ENCODE measurements at regions not wholly inside any gene's neighbourhood (a gene's known extent, or its start where the extent isn't known, plus 50 kb on each side); places are given as distances from the start of the nearest gene placed in this dataset.

- intact Hi-C loops (cut with DNase I, micrococcal nuclease): no loop called here
Measured at GRCh38 chr12:78739653-78740052, 124.9 kb upstream of the SYT1 start.

DNA sequence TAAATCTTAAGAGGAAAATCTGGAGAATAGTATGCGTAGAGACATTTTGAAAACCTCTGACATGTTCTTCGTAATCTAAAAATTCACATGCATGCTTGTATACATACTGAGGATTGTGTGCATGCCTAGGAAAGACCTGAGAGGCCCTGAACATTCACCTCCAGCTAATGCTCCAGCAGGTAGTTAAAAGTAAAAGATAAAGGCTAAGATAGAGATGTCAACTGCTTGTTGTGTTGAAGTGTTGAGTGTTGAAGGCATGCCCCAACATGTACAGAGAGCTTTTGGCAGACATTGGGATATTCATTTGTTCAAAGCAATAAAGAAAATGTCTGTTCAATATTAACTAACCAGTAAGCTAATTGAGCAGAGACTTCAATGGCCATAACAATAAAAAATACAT, 118.6 kb upstream of the SYT1 start:
- DNase-seq (no peak), ATAC-seq (no peak)
- Histone ChIP-seq H3K36me3 (ENCODE audit: low read depth) (no peaks in the 10 kb centered on the region), H3K9me3 (no peaks in the 10 kb centered on the region), H3K4me1 (ENCODE audit: low read depth) (no peaks in the 10 kb centered on the region), H3K4me3 (no peak overlapping the region)
- TF ChIP-seq, protein P1, sequence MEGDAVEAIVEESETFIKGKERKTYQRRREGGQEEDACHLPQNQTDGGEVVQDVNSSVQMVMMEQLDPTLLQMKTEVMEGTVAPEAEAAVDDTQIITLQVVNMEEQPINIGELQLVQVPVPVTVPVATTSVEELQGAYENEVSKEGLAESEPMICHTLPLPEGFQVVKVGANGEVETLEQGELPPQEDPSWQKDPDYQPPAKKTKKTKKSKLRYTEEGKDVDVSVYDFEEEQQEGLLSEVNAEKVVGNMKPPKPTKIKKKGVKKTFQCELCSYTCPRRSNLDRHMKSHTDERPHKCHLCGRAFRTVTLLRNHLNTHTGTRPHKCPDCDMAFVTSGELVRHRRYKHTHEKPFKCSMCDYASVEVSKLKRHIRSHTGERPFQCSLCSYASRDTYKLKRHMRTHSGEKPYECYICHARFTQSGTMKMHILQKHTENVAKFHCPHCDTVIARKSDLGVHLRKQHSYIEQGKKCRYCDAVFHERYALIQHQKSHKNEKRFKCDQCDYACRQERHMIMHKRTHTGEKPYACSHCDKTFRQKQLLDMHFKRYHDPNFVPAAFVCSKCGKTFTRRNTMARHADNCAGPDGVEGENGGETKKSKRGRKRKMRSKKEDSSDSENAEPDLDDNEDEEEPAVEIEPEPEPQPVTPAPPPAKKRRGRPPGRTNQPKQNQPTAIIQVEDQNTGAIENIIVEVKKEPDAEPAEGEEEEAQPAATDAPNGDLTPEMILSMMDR (IDR thresholded peaks at IDR 0.05): no peak
- intact Hi-C loops (cut with DNase I, micrococcal nuclease): no loop called here

More at GRCh38 chr12:78739653-78740052, 124.9 kb upstream of the SYT1 start:
- no peaks in the 10 kb centered on the region for H3K4me1 ChIP-seq (ENCODE audit: low read depth)
- no peaks in the 10 kb centered on the region for H3K9me3 ChIP-seq
- no peak for ATAC-seq
- H3K36me3 ChIP-seq (ENCODE audit: low read depth): no peaks in the 10 kb centered on the region
- TF ChIP-seq, protein P1 (IDR thresholded peaks at IDR 0.05): no peak
- H3K4me3 ChIP-seq: no peak overlapping the region
- DNase-seq: no peak

DNA sequence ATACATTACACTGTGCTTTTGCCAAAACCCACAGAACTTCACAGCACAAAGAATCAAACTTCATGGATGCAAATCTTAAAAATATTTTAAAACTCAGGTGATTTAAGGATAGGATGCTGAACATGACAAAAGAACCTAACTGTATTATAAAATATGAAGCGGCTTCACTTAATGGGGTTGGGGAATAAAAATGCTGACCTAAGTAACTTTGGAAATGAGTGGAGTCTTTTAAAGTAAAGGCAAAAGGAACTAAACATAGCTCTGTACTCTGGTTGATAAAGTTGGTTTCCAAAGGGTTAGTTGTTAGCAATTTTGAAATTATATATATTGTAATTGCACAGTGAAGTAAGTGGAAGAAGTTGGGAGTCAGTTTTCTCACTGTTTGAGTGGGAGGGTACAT, 111.5 kb upstream of the SYT1 start:
- Histone ChIP-seq H3K4me1 (ENCODE audit: low read depth) (no peaks in the 10 kb centered on the region), H3K36me3 (ENCODE audit: low read depth) (no peaks in the 10 kb centered on the region), H3K4me3 (no peak overlapping the region), H3K9me3 (no peaks in the 10 kb centered on the region)
- no peak for ATAC-seq
- intact Hi-C loops (cut with DNase I, micrococcal nuclease): no loop called here
- TF ChIP-seq, protein P1 (IDR thresholded peaks at IDR 0.05): no peak
- no peak for DNase-seq

DNA sequence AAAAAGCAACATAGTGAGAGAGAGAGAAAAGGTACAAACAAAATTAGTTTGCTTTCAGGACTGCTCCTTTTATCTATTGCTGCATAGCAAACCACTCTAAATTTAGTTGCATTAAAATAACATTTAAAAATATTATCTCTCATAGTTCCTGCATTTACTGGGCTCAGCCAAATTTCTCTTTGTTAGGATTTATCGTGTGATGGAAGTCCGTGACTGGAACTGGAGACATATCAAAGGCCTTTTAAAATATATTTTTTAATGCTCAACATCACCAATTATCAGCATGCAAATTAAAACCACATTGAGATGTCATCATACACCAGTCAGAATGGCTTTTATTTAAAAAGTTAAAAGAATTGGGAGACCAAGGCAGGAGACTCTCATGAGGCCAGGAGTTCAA, 107.6 kb upstream of the SYT1 start:
- Histone ChIP-seq H3K9me3 (no peaks in the 10 kb centered on the region), H3K4me1 (ENCODE audit: low read depth) (no peaks in the 10 kb centered on the region), H3K4me3 (no peak overlapping the region), H3K36me3 (ENCODE audit: low read depth) (no peaks in the 10 kb centered on the region)
- ATAC-seq (no peak), DNase-seq (no peak)
- TF ChIP-seq, protein P1 (IDR thresholded peaks at IDR 0.05): no peak
- intact Hi-C loops (cut with DNase I, micrococcal nuclease): no loop called here

DNA sequence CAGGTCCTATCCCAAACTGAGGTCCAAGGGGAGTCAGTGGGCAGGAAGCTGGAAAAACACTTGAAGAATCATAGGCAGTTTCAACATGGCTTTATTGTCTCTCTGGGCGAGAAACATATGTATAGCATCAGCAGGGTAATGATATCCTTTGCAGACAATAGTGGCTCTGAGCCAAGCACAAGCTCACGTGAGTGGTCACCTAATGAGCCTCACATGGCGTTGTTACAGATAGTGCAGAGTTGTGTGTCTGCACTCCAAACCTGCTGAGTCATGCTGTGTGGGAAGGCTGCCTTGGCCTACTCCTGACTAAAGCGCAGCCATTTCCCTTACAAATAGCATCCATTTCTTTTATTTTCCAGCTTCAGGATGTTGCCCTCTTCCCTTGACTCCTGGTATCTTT, 105.2 kb upstream of the SYT1 start:
- DNase-seq (no peak), ATAC-seq (peak; percentile 15)
- no peaks in the 10 kb centered on the region for H3K36me3 ChIP-seq (ENCODE audit: low read depth)
- TF ChIP-seq, protein P1 (IDR thresholded peaks at IDR 0.05): no peak
- intact Hi-C loops (cut with DNase I, micrococcal nuclease): no loop called here
- H3K4me1 ChIP-seq (ENCODE audit: low read depth): no peaks in the 10 kb centered on the region
- no peak overlapping the region for H3K4me3 ChIP-seq
- no peaks in the 10 kb centered on the region for H3K9me3 ChIP-seq

- H3K9me3 ChIP-seq: no peaks in the 10 kb centered on the region
- ATAC-seq (no peak), DNase-seq (no peak)
- TF ChIP-seq, protein P1 (IDR thresholded peaks at IDR 0.05): no peak
- H3K4me1 ChIP-seq (ENCODE audit: low read depth): no peaks in the 10 kb centered on the region
- H3K4me3 ChIP-seq: no peak overlapping the region
- no peaks in the 10 kb centered on the region for H3K36me3 ChIP-seq (ENCODE audit: low read depth)
- intact Hi-C loops (cut with DNase I, micrococcal nuclease): no loop called here
Measured at GRCh38 chr12:78760906-78761305, 103.7 kb upstream of the SYT1 start.
